Lower lobe of right lung (tissue), 2 donors: ENCODE measurements at regions not wholly inside any gene's neighbourhood (a gene's known extent, or its start where the extent isn't known, plus 50 kb on each side); places are given as distances from the start of the nearest gene placed in this dataset.
A peak's percentile ranks its signal among the peaks of the same experiment; 100 is the strongest.

Experiments
- ATAC-seq, 2 donors: fragments of 200-7000 bp; cut with Tn5 transposase; one replicate each; pipeline ENCODE4 v1.9.1; 2020 to 2022; ENCODE audit warnings: mild to moderate bottlenecking in 2 of 2, moderate library complexity in 2 of 2
- DNase-seq: peaks from one replicate; pipeline ENCODE4 v3.0.0-alpha.2; 2020
- H3K27ac ChIP-seq: fragments of 200-600 bp; one replicate; pipeline ENCODE4 v1.8.0; 2022
- H3K27me3 ChIP-seq: fragments of 200-600 bp; one replicate; pipeline ENCODE4 v1.8.0; 2022; ENCODE audit warnings: low read depth
- H3K36me3 ChIP-seq: fragments of 200-600 bp; one replicate; pipeline ENCODE4 v1.8.0; 2022; ENCODE audit warnings: mild to moderate bottlenecking
- H3K4me1 ChIP-seq: fragments of 200-600 bp; one replicate; pipeline ENCODE4 v1.8.0; 2022
- H3K4me3 ChIP-seq: fragments of 200-600 bp; one replicate; pipeline ENCODE4 v1.8.0; 2022; ENCODE audit warnings: mild to moderate bottlenecking
- H3K9me3 ChIP-seq: fragments of 200-600 bp; one replicate; pipeline ENCODE4 v1.8.0; 2022
- intact Hi-C: fragments of 100-400 bp; cut with DNase I; formaldehyde crosslinking; loops from one replicate; pipeline ENCODE4 v1.11.0; 2022
- TF ChIP-seq, protein P1 (sequence below): fragments of 200-600 bp; IDR thresholded peaks from one replicate; pipeline ENCODE4 v1.8.0; 2022; ENCODE audit warnings: antibody characterized with exemption, mild to moderate bottlenecking
- donor health status: DM: no; HTN: yes; CAD: no; lungs with severe emphysema.

DNA sequence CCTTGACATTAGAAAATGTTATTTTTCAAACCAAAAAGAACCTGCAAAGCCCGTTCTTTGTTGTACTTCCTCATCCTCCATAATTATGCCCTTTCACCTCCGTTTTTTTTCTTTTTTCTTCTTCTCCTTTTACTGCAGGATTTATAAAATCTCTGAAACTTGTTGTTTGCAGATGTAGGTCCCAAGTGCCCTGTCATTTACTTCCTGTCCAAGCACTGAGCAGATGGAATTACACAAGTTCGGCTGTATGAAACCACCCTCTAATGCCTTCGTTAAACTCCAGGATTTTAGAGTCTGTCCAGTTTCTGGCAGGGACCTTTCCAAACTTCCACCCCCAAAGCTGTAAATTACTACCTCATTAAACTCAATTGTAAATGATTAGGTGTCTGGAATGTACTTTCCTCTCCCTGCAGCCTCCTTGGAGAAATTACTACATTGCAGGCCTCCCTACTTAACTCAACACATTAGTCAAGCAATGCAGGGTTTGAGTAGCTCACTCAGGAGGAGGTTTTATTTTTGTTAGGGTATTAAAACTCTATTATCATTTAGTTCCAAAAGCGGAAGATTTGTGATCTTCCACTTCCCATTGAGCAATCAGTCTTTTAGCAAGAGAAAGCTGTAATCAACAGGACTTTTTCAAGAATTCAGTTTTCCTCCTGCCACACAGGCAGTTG lies 125.6 kb upstream of the LPAR1 start:
- ATAC-seq, result peak; percentile 57 to 61
- H3K4me1 ChIP-seq, result peaks cover 8% of the 10 kb centered on the region
- intact Hi-C loops, result no loop called here
- peak overlapping the region; percentile 76 for H3K27ac ChIP-seq
- no peaks in the 10 kb centered on the region for H3K27me3 ChIP-seq
- no peak for DNase-seq
- no peak overlapping the region for H3K4me3 ChIP-seq
- TF ChIP-seq, protein P1, sequence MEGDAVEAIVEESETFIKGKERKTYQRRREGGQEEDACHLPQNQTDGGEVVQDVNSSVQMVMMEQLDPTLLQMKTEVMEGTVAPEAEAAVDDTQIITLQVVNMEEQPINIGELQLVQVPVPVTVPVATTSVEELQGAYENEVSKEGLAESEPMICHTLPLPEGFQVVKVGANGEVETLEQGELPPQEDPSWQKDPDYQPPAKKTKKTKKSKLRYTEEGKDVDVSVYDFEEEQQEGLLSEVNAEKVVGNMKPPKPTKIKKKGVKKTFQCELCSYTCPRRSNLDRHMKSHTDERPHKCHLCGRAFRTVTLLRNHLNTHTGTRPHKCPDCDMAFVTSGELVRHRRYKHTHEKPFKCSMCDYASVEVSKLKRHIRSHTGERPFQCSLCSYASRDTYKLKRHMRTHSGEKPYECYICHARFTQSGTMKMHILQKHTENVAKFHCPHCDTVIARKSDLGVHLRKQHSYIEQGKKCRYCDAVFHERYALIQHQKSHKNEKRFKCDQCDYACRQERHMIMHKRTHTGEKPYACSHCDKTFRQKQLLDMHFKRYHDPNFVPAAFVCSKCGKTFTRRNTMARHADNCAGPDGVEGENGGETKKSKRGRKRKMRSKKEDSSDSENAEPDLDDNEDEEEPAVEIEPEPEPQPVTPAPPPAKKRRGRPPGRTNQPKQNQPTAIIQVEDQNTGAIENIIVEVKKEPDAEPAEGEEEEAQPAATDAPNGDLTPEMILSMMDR, result no peak
- H3K36me3 ChIP-seq, result no peaks in the 10 kb centered on the region
- peaks cover 4% of the 10 kb centered on the region for H3K9me3 ChIP-seq

DNA sequence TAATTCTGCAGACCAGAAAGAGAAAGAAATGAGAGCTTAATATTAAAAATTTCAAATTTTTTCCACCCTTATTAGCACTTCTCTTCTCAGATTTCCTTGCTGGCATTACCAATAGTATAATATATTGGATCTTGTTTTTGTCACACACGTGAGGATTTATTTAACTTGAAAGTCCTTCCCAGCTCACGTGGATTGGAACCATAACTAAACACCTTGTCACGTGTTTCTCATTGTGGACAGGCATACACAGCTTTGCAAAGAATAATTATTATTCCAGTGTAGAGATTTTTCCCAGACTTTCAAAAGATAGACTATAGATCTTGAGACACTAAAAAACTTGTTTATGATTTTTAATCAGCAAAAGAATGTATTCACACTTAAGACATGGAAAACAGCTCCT lies 123.8 kb upstream of the LPAR1 start:
- Histone ChIP-seq H3K4me1 (peaks cover 8% of the 10 kb centered on the region), H3K9me3 (peaks cover 4% of the 10 kb centered on the region), H3K36me3 (no peaks in the 10 kb centered on the region), H3K27me3 (no peaks in the 10 kb centered on the region), H3K4me3 (no peak overlapping the region), H3K27ac (no peak overlapping the region)
- TF ChIP-seq, protein P1, result no peak
- DNase-seq, result no peak
- ATAC-seq, result no peak
- intact Hi-C loops, result no loop called here

DNA sequence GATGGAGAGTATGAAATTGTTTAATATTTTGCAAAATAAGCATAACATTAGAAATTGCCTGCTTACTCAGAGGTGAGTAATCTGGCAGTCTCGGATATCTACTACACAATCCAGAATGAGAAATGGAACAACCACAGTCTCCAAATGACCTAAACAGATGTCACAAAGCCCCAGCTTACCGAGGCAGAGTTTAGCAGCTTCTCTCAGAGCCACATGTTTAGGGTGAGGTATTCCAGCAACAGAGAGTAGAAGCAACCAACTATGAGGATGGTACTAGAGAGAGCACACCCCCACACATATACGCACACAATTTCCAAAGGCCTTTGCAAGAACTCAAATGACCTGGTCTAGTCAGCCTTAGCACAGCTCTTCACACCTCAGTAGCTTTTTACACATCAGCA lies 122.7 kb upstream of the LPAR1 start:
- H3K4me1 ChIP-seq, result peaks cover 8% of the 10 kb centered on the region
- H3K4me3 ChIP-seq, result no peak overlapping the region
- no peak for DNase-seq
- intact Hi-C loops, result no loop called here
- H3K36me3 ChIP-seq, result no peaks in the 10 kb centered on the region
- ATAC-seq, result no peak
- H3K9me3 ChIP-seq, result no peaks in the 10 kb centered on the region
- H3K27me3 ChIP-seq, result no peaks in the 10 kb centered on the region
- TF ChIP-seq, protein P1, result no peak
- no peak overlapping the region for H3K27ac ChIP-seq

DNA sequence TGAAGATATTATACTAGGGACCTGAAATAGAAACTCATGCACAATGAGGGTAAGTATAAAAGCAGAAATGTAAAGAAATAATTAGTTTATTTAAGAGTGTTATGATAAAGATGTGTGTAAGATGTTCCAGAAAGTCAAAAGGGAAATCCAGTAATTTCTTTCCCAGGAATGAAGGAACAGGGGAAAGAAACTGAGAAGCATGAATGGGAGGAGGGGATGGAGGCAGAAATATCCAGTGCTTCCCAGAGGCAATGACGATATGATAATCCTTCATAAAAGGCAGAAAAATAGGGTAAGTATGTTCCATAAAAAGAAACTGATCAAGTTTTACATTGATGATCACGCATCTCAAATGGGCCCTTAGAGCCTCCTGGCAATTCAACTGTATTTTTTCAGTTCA lies 120.7 kb upstream of the LPAR1 start:
- Histone ChIP-seq H3K9me3 (no peaks in the 10 kb centered on the region), H3K27me3 (no peaks in the 10 kb centered on the region), H3K36me3 (no peaks in the 10 kb centered on the region), H3K4me3 (no peak overlapping the region), H3K27ac (no peak overlapping the region), H3K4me1 (no peaks in the 10 kb centered on the region)
- no peak for DNase-seq
- intact Hi-C loops, result no loop called here
- no peak for ATAC-seq
- TF ChIP-seq, protein P1, result no peak

DNA sequence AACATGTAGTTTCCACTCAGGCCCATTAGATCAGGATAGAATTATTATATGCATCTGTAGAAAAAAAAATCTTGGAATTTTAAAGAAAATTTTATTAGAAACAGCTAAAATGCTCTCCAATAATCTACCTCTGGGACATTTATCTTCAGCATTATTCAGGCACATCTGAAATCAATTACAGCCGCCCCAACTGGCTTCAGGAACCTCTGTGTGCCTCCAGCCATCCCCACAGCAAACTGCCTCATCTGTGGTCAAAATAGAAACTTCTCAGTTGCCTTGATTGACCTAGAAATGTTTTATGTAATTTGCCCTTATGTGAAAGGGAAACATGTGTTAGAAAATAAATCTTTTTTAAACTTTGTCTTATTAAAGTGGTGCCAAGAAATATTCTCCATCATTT lies 120.1 kb upstream of the LPAR1 start:
- intact Hi-C loops, result no loop called here
- no peaks in the 10 kb centered on the region for H3K9me3 ChIP-seq
- H3K36me3 ChIP-seq, result no peaks in the 10 kb centered on the region
- H3K4me1 ChIP-seq, result no peaks in the 10 kb centered on the region
- no peak overlapping the region for H3K4me3 ChIP-seq
- ATAC-seq, result no peak
- no peak overlapping the region for H3K27ac ChIP-seq
- TF ChIP-seq, protein P1, result no peak
- no peaks in the 10 kb centered on the region for H3K27me3 ChIP-seq
- DNase-seq, result no peak
